Urinary bladder (tissue), 3 donors: ENCODE measurements at regions not wholly inside any gene's neighbourhood (a gene's known extent, or its start where the extent isn't known, plus 50 kb on each side); places are given as distances from the start of the nearest gene placed in this dataset.

Experiments
- DNase-seq: peaks from one replicate; pipeline ENCODE4 v3.0.0-alpha.2; 2015; ENCODE audit errors: extremely low spot score
- H3K27ac ChIP-seq: one replicate; pipeline ENCODE4 v1.5.1; 2013; ENCODE audit warnings: low read depth, mild to moderate bottlenecking, moderate library complexity
- H3K36me3 ChIP-seq: one replicate; pipeline ENCODE4 v1.6.1; 2013; ENCODE audit warnings: mild to moderate bottlenecking, moderate library complexity; ENCODE audit not compliant: insufficient read depth
- H3K4me1 ChIP-seq: one replicate; pipeline ENCODE4 v1.6.1; 2013; ENCODE audit warnings: mild to moderate bottlenecking, moderate library complexity; ENCODE audit not compliant: insufficient read depth
- H3K4me3 ChIP-seq: one replicate; pipeline ENCODE4 v1.5.1; 2013; ENCODE audit warnings: low read depth, low read length
- WGBS: extraction: QIAGEN DNeasy Blood & Tissue Kit; methylation state at CpG from one replicate; pipeline ENCODE4 v1.1.7; 2013; 5-methylcytosine and 5-hydroxymethylcytosine counted together
- donor health status: healthy with polysubstance abuse.
- donor health status: healthy.

DNA sequence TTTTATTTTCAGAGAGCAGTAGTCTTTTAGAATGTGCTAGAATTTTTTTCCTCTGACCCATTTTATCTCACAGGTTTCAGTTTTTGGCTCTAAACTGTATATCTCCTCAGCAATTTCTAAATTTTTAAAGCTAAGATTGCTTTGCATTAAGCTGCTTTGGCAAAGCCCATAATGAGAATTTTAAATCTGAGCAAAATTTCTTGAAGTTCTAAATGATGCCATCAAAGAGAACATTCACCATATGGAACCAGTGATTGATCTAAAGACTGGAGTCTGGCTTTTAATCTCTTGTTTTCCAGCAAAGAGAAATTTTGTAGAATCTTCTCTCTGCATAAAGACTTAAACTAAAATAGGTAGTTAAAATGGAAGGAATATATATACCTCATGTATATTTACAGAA lies 313.6 kb downstream of the TBC1D32 start:
- no peaks in the 10 kb centered on the region for H3K36me3 ChIP-seq
- no peaks in the 10 kb centered on the region for H3K4me1 ChIP-seq

DNA sequence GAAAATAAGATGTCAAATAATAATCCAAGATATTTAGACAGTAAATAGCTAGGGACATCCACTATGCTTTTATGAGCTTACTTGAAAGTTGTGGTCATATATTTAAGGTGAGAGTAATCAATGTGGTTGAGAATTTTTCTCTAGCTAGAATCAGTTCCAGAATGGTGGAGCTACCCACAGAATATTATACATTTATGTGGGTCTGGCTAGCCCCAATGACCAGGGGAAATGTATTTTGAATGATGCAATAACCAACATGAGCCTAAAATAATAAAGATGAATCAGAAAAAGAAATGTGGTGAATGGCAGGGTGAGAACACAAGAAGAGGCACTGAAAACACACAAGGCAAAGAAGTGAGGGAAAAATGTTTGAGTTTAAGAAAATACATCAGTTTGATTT lies 325.7 kb downstream of the TBC1D32 start:
- DNase-seq: no peak
- no peak overlapping the region for H3K4me3 ChIP-seq
- no peak overlapping the region for H3K27ac ChIP-seq
- no peaks in the 10 kb centered on the region for H3K4me1 ChIP-seq
- no peaks in the 10 kb centered on the region for H3K36me3 ChIP-seq

More for the DNA sequence above, 313.6 kb downstream of the TBC1D32 start:
- no peak for DNase-seq
- H3K27ac ChIP-seq: no peak overlapping the region
- H3K4me3 ChIP-seq: no peak overlapping the region

DNA sequence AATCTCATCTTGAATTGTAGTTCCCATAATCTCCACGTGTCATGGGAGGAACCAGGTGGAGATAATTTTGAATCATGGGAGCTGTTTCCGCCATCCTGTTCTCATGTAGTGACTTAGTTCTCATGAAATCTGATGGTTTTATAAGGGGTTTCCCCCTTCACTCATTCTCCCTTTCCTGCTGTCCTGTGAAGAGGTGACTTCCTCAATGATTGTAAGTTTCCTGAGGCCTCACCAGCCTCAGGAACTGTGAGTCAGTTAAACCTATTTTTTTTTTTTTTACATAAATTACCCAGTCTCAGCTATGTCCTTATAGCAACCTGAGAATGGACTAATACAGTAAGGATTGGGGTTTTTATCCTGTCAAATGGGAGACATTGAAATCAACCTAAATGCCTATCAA lies 328.3 kb downstream of the TBC1D32 start:
- WGBS: 80% methylated on average over 2 of the region's 2 CpGs
- H3K4me3 ChIP-seq: no peak overlapping the region
- DNase-seq: no peak

DNA sequence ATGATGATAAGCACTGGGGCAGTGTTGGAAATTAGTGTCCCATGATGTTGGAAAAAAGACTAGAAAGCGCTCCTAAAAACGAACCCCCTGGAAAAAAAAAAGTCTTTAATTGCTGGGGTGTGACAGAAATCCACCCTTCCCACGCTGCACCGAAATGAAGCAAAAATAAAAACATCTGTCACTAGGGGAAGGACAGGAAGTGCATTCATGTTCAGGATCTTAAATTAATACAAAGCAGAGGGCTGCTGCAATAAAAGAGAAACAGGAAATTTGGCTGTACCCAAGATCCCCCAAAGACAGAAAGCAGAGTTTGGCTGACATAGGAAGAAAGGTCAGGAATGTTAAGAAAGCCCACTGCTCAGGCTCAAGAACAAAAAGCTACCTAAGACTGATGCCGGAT lies 333.9 kb downstream of the TBC1D32 start:
- Histone ChIP-seq H3K4me3 (no peak overlapping the region), H3K36me3 (no peaks in the 10 kb centered on the region), H3K4me1 (no peaks in the 10 kb centered on the region), H3K27ac (no peak overlapping the region)
- no peak for DNase-seq
- 51% methylated on average over 5 of the region's 5 CpGs for WGBS

More for the DNA sequence above, 328.3 kb downstream of the TBC1D32 start:
- no peak overlapping the region for H3K27ac ChIP-seq
- no peaks in the 10 kb centered on the region for H3K4me1 ChIP-seq
- H3K36me3 ChIP-seq: no peaks in the 10 kb centered on the region

DNA sequence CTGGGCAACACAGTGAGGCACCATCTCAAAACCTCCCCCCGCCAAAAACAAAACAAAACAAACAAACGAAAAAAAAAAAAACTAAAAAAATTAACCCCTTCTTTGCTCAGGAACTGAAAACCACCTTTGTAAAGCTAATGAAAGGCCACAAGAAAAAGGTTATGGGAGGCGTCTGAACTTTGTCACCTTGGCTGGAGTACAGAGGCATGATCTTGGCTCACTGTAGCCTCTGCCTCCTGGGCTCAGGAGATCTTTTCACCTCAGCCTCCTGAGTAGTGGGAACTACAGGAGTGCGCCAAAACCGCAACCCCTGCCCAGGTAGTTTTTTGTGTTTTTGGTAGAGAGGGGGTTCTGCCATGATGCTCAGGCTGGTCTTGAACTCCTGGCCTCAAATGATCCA lies 337.9 kb downstream of the TBC1D32 start:
- Histone ChIP-seq H3K36me3 (no peaks in the 10 kb centered on the region), H3K4me1 (no peaks in the 10 kb centered on the region), H3K4me3 (no peak overlapping the region), H3K27ac (no peak overlapping the region)
- WGBS: 63% methylated on average over 5 of the region's 5 CpGs
- DNase-seq: no peak

DNA sequence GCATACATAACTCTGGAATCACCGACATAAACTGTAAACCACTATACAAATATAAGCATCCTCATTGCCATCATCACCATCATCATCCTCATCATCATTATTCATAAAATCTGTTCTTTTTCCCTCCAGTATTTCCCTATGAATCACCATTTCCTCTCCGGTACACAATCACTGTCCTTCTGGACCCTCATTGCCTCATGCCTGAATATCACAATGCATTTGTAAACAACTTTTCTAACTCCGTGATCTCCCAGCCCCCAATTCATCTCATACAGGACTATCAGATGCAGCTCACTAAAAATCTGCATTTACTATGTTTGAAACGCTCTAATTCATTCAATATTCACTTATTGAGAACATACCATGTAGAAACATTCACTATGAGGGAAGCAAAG lies 339.7 kb downstream of the TBC1D32 start:
- H3K27ac ChIP-seq: no peak overlapping the region
- DNase-seq: no peak
- H3K36me3 ChIP-seq: no peaks in the 10 kb centered on the region
- no peaks in the 10 kb centered on the region for H3K4me1 ChIP-seq
- WGBS: 72% methylated on average over 4 of the region's 4 CpGs
- no peak overlapping the region for H3K4me3 ChIP-seq

DNA sequence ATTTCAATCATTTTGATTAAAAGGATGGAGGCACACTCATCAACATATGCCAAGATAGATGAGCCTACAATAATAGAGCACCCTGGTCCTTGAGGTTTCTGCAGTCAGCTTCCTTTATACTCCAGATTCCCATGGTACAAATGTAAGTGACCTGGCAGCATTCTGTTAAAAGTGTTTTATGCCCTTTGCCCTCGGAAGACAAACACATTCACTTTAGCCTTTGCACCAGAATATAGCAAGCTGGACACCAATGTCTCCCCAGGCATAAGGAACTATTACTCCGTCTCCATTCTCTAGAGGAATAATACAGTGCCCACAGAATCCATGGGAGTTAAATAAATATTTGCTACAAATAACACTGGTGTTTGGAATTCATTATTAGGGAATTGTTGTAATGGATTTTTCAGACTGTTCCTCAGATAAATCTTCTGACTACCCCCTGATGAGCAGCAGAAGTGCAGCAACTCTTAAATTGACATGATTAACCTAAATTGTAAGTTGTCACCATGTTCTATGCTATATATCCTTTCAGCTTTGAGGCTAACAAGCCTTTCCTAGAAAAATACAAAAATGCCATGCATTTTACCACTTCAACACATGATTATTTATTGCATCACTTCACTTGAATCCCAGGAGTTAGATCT lies 340.2 kb downstream of the TBC1D32 start:
- no peak overlapping the region for H3K27ac ChIP-seq
- H3K36me3 ChIP-seq: no peaks in the 10 kb centered on the region
- H3K4me1 ChIP-seq: no peaks in the 10 kb centered on the region
- no peak for DNase-seq
- 87% methylated on average over 2 of the region's 2 CpGs for WGBS
- no peak overlapping the region for H3K4me3 ChIP-seq

DNA sequence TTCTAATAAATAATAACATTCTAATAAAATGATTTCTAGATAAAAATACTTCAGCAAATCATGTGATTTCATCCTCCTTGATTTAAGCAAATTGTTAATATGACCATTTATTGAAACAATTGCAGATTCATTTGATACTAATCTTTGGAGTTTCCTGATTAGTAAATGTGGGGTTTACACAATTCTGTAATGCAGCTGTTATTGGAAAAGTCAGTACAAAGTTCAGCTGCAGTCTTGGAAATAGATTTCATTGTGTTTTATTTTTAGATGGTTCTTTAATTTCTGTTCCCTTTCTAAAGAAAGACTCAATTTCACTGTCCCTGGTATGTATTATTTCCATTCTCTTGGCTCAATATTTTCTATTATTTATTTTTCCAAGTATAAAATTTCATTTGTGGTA lies 342.0 kb downstream of the TBC1D32 start:
- Histone ChIP-seq H3K4me1 (no peaks in the 10 kb centered on the region), H3K36me3 (no peaks in the 10 kb centered on the region), H3K27ac (no peak overlapping the region), H3K4me3 (no peak overlapping the region)
- DNase-seq: no peak

DNA sequence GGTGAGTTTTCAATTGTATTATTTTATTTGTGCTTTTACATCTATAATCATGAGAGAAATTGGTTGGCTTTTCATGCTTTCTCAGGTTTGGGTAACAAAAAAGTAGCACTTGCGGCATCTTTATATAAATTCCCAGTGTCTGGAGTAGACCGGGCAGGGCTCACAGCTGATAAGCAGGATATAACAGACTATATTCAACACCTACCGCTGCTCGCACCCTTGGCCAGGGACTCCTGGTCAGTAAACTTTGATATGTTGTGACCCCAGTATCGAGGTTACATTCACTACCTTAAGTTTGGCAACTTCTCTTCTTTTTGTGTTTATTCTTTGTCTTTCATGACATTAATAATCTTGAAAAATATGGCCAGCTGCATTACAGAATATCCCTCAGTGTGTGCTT lies 343.4 kb downstream of the TBC1D32 start:
- 63% methylated on average over 5 of the region's 5 CpGs for WGBS
- Histone ChIP-seq H3K36me3 (no peaks in the 10 kb centered on the region), H3K27ac (no peak overlapping the region), H3K4me3 (no peak overlapping the region), H3K4me1 (no peaks in the 10 kb centered on the region)
- DNase-seq: no peak

DNA sequence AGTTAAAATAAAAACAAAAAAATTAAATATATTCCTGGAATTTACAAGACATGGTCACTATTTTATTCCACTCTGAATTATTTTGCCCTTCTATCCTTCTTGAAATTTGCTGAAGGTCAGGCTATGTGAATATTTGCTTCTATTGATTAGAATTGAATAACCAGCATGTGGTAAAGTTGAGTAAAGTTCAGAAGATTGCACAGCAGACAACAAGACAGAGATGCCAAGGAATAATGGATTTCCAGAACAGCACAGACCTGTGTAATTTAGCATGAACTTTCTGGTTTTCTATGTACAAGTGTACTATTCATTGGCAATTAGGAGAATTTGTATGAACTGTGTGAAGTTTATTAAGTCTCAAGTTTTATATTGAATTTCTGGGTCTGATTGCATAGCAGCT lies 352.4 kb downstream of the TBC1D32 start:
- no peaks in the 10 kb centered on the region for H3K36me3 ChIP-seq
- H3K4me3 ChIP-seq: no peak overlapping the region
- H3K27ac ChIP-seq: no peak overlapping the region
- DNase-seq: no peak
- no peaks in the 10 kb centered on the region for H3K4me1 ChIP-seq

DNA sequence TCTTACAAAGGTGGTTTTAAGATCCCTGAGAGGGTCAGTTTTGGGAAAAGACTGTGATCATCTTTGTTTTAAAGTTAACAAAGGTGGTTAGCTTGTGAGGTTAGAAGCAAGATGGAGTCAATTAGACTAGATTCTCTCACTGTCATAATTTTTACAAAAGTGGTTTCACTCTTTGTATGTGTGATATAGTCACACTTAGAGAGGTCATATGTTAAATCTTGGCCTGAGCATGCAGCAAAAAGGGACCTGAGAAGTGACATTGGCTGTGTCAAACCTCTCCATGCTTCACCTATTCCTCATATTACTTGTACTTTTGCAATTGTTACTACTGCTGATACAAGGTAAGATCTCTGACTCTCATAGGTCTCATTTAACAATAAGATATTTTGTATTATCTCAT lies 368.0 kb downstream of the TBC1D32 start:
- no peak for DNase-seq
- H3K36me3 ChIP-seq: no peaks in the 10 kb centered on the region
- no peak overlapping the region for H3K27ac ChIP-seq
- H3K4me1 ChIP-seq: no peaks in the 10 kb centered on the region
- H3K4me3 ChIP-seq: no peak overlapping the region

DNA sequence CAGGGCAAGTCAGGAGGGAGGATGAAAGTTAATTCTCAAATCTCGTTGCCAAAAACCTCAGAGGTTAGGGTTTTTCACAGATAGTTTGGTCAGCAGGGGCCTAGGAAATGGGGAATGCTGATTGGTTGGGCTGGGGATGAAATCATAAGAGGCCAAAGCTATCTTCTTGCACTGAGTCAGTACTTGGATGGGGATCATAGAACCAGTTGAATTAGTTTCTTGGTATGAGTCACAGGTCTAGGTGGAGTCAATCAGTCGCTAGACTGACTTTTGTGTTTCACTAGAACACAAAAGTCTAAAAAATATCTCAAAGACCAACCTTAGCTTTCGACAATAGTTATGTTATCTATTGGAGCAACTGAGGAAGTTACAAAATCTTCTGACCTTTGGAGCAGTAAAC lies 368.5 kb downstream of the TBC1D32 start:
- 83% methylated on average over 3 of the region's 3 CpGs for WGBS
- no peak overlapping the region for H3K4me3 ChIP-seq

DNA sequence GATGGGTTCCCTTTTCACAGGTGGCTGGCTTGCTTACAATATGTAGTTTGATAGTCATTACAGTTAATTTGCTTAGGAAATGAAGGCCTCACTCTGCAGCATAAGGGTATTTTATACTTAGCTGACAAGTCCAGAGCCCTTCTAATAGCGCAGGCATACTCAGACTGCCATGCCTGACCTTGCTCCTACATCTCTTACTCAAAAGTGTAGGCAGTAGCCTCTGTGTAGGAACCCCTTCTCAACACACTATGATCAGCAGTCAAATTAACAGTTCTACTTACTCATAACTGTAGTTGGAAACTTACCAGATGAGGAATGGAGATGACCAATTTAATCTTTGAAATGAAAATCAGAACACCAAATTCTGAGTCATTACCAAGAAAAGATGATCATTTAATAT lies 373.5 kb downstream of the TBC1D32 start:
- 96% methylated on average over 1 of the region's 1 CpG for WGBS
- H3K4me3 ChIP-seq: no peak overlapping the region
- no peak for DNase-seq

More for the DNA sequence above, 368.5 kb downstream of the TBC1D32 start:
- no peaks in the 10 kb centered on the region for H3K4me1 ChIP-seq
- no peak for DNase-seq
- no peaks in the 10 kb centered on the region for H3K36me3 ChIP-seq
- H3K27ac ChIP-seq: no peak overlapping the region

DNA sequence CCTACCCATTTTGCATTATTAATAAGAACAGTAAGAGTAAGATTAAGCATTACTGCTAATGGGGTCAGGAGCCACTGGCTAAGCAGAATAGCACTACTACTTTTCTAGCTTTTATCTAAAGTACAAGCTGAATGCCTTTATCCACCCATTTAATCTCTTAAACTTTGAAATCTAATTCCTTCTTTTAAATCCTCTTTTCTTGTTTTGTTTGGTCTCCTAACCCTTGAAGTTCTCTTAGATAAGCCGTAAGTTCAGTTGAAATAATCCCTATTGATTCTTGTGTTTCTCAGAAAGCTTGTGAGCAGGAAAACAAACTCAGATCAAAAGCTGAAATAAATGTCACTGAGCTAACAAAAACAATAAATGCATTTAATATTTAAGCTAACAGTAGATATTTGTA lies 380.2 kb downstream of the TBC1D32 start:
- 64% methylated on average over 1 of the region's 1 CpG for WGBS
- Histone ChIP-seq H3K27ac (no peak overlapping the region), H3K4me1 (no peaks in the 10 kb centered on the region), H3K36me3 (no peaks in the 10 kb centered on the region), H3K4me3 (no peak overlapping the region)
- no peak for DNase-seq

More for the DNA sequence above, 373.5 kb downstream of the TBC1D32 start:
- no peaks in the 10 kb centered on the region for H3K4me1 ChIP-seq
- H3K27ac ChIP-seq: no peak overlapping the region
- no peaks in the 10 kb centered on the region for H3K36me3 ChIP-seq

DNA sequence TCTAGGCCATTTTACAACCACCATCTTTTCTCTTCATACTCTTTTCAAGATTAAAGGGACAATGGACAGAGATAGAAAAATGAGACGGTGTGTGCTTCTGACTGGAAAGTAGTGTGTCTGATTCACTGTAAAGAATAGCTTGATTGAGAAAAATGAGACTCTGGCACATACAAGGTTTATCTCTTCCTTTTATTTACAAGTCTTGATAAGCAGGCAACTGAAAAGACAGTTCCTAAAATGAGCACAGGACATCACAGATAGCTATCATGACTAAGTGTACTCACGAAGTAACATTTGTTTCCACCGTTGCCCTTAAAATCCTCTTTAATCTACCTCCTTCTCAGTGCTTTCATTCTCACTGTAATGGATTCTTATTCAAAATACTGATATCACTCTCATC lies 383.0 kb downstream of the TBC1D32 start:
- Histone ChIP-seq H3K27ac (no peak overlapping the region), H3K4me3 (no peak overlapping the region), H3K4me1 (no peaks in the 10 kb centered on the region), H3K36me3 (no peaks in the 10 kb centered on the region)
- WGBS: 29% methylated on average over 3 of the region's 3 CpGs
- DNase-seq: no peak
